IMR-90 (cell line): ENCODE measurements at regions not wholly inside any gene's neighbourhood (a gene's known extent, or its start where the extent isn't known, plus 50 kb on each side); places are given as distances from the start of the nearest gene placed in this dataset.

Experiments used
- ATAC-seq: fragments of 200-7000 bp; cut with Tn5 transposase; 2 replicates; pipeline ENCODE4 v1.9.1; 2020; ENCODE audit warnings: low read depth, mild to moderate bottlenecking, moderate library complexity
- BruUV-seq: library from RNA; stranded (reverse); fragments of 400-500 nt; replicated peaks from 2 replicates; lab custom pipeline; 2021; lab: Mats Ljungman, UMichigan
- CTCF ChIA-PET: fragments of 300-600 bp; formaldehyde crosslinking; extraction: SDS; loops from one replicate; lab custom pipeline; 2021; ENCODE audit warnings: antibody characterized with exemption; lab: Yijun Ruan, JAX
- POLR2A ChIA-PET: fragments of 300-600 bp; sonication (Branson Sonifier 250); formaldehyde crosslinking; loops from one replicate; lab custom pipeline; 2022; ENCODE audit warnings: antibody characterized with exemption; ENCODE audit not compliant: unreplicated experiment; lab: Charles Lee
- DNase-seq: peaks from one replicate; pipeline ENCODE4 v3.0.0; 2013
- H2AFZ ChIP-seq: replicated peaks from 2 replicates; pipeline ENCODE3; 2013; ENCODE audit warnings: low read length, mild to moderate bottlenecking; ENCODE audit not compliant: poor library complexity
- H2AK5ac ChIP-seq: 2 replicates; pipeline ENCODE4 v1.6.1; 2013; ENCODE audit warnings: low read depth, low read length, inconsistent platforms
- H2AK9ac ChIP-seq: replicated peaks from 2 replicates; pipeline ENCODE3; 2013; ENCODE audit warnings: mild to moderate bottlenecking, low read depth, low read length, moderate library complexity; ENCODE audit not compliant: poor library complexity
- H2BK120ac ChIP-seq: 2 replicates; pipeline ENCODE4 v1.6.1; 2013; ENCODE audit warnings: low read depth, low read length, inconsistent platforms
- H2BK15ac ChIP-seq: 3 replicates; pipeline ENCODE4 v1.6.1; 2013; ENCODE audit warnings: low read depth, low read length, inconsistent platforms
- H2BK20ac ChIP-seq: 2 replicates; pipeline ENCODE4 v1.6.1; 2013; ENCODE audit warnings: low read depth, mild to moderate bottlenecking, inconsistent platforms, low read length, moderate library complexity
- H2BK5ac ChIP-seq: 2 replicates; pipeline ENCODE4 v1.6.1; 2013; ENCODE audit warnings: mild to moderate bottlenecking, low read depth, low read length, inconsistent platforms; ENCODE audit not compliant: poor library complexity, severe bottlenecking
- H3K14ac ChIP-seq: replicated peaks from 2 replicates; pipeline ENCODE4 v1.6.1; 2013; ENCODE audit warnings: low read depth, low read length, inconsistent platforms
- H3K18ac ChIP-seq: 2 replicates; pipeline ENCODE4 v1.6.1; 2013; ENCODE audit warnings: low read depth, low read length, control low read depth
- H3K23ac ChIP-seq: 2 replicates; pipeline ENCODE4 v1.6.1; 2013; ENCODE audit warnings: low read depth, low read length, inconsistent platforms
- H3K27ac ChIP-seq: 2 replicates; pipeline ENCODE4 v1.5.1; 2013; ENCODE audit warnings: mild to moderate bottlenecking, control low read depth, low read length; ENCODE audit not compliant: insufficient read depth
- H3K27me3 ChIP-seq: 2 replicates; pipeline ENCODE4 v1.6.1; 2013; ENCODE audit warnings: low read length; ENCODE audit not compliant: control insufficient read depth, insufficient read depth
- H3K36me3 ChIP-seq: 2 replicates; pipeline ENCODE4 v1.6.1; 2013; ENCODE audit warnings: low read length, mixed read lengths; ENCODE audit not compliant: control insufficient read depth, insufficient read depth
- H3K4ac ChIP-seq: 2 replicates; pipeline ENCODE4 v1.6.1; 2013; ENCODE audit warnings: low read depth, low read length, inconsistent platforms
- H3K4me1 ChIP-seq: 2 replicates; pipeline ENCODE4 v1.6.1; 2013; ENCODE audit warnings: low read length, mixed read lengths; ENCODE audit not compliant: control insufficient read depth, insufficient read depth
- H3K4me2 ChIP-seq: 2 replicates; pipeline ENCODE4 v1.6.1; 2013; ENCODE audit warnings: low read depth, mild to moderate bottlenecking, control low read depth, low read length, moderate library complexity
- H3K4me3 ChIP-seq: 2 replicates; pipeline ENCODE4 v1.5.1; 2013; ENCODE audit warnings: low read depth, mild to moderate bottlenecking, control low read depth, low read length, moderate library complexity; ENCODE audit not compliant: insufficient read depth
- H3K56ac ChIP-seq: 2 replicates; pipeline ENCODE4 v1.6.1; 2013; ENCODE audit warnings: low read length, inconsistent platforms; ENCODE audit not compliant: insufficient read depth; ENCODE audit errors: extremely low read depth
- H3K79me1 ChIP-seq, 2 experiments: 2 replicates each; pipeline ENCODE4 v1.6.1; 2013; ENCODE audit warnings: low read length in 2 of 2, inconsistent platforms in 1 of 2, low read depth in 1 of 2
- H3K9ac ChIP-seq: 2 replicates; pipeline ENCODE4 v1.6.1; 2013; ENCODE audit warnings: low read depth, low read length, control low read depth
- H3K9me1 ChIP-seq: 2 replicates; pipeline ENCODE4 v1.6.1; 2013; ENCODE audit warnings: low read length, inconsistent platforms; ENCODE audit not compliant: insufficient read depth
- H3K9me3 ChIP-seq: 2 replicates; pipeline ENCODE4 v1.6.1; 2013; ENCODE audit warnings: low read length; ENCODE audit not compliant: control insufficient read depth, insufficient read depth
- H4K20me1 ChIP-seq: 2 replicates; pipeline ENCODE4 v1.6.1; 2013; ENCODE audit warnings: low read length, inconsistent platforms; ENCODE audit not compliant: insufficient read depth
- H4K5ac ChIP-seq: 2 replicates; pipeline ENCODE4 v1.6.1; 2013; ENCODE audit warnings: mild to moderate bottlenecking, low read depth, low read length, control low read depth
- H4K8ac ChIP-seq, 2 experiments: 2 replicates each; pipeline ENCODE4 v1.6.1; 2013; ENCODE audit warnings: low read depth in 2 of 2, low read length in 2 of 2, control low read depth in 1 of 2, inconsistent platforms in 1 of 2
- H4K91ac ChIP-seq: 2 replicates; pipeline ENCODE4 v1.6.1; 2013; ENCODE audit warnings: low read depth, low read length, inconsistent platforms; ENCODE audit not compliant: insufficient read depth
- BHLHE40 ChIP-seq: fragments of 150-350 bp; IDR thresholded peaks from 2 replicates; pipeline ENCODE4 v1.6.1; 2016; ENCODE audit warnings: mild to moderate bottlenecking, low read depth, low read length
- CEBPB ChIP-seq: IDR thresholded peaks from 2 replicates; pipeline ENCODE4 v1.6.1; 2012; ENCODE audit warnings: low read depth, low read length, improper control_type of control experiment
- CHD1 ChIP-seq: IDR thresholded peaks from 2 replicates; pipeline ENCODE4 v1.6.1; 2012; ENCODE audit warnings: low read depth, low read length, improper control_type of control experiment
- CTCF ChIP-seq: conservative IDR thresholded peaks from 2 replicates; pipeline ENCODE4 v1.5.1; 2012; ENCODE audit warnings: mild to moderate bottlenecking, low read depth, low read length, improper control_type of control experiment
- FOS ChIP-seq: fragments of 150-350 bp; IDR thresholded peaks from 2 replicates; pipeline ENCODE4 v1.6.1; 2016; ENCODE audit warnings: low read depth, low read length
- MAFK ChIP-seq: IDR thresholded peaks from 2 replicates; pipeline ENCODE4 v1.6.1; 2012; ENCODE audit warnings: low read depth, low read length, improper control_type of control experiment
- MAZ ChIP-seq: IDR thresholded peaks from 2 replicates; pipeline ENCODE4 v1.6.1; 2012; ENCODE audit warnings: low read depth, mild to moderate bottlenecking, low read length, improper control_type of control experiment, moderate library complexity, borderline replicate concordance
- MXI1 ChIP-seq: IDR thresholded peaks from 2 replicates; pipeline ENCODE4 v1.6.1; 2012; ENCODE audit warnings: low read depth, mild to moderate bottlenecking, low read length, moderate library complexity, borderline replicate concordance
- NFE2L2 ChIP-seq: fragments of 150-350 bp; IDR thresholded peaks from 2 replicates; pipeline ENCODE4 v1.6.1; 2016; ENCODE audit warnings: low read depth, mild to moderate bottlenecking, low read length
- POLR2A ChIP-seq: IDR thresholded peaks from 2 replicates; pipeline ENCODE4 v1.6.1; 2012; ENCODE audit warnings: mild to moderate bottlenecking, low read depth, low read length
- RAD21 ChIP-seq: IDR thresholded peaks from 2 replicates; pipeline ENCODE4 v1.6.1; 2012; ENCODE audit warnings: low read length, improper control_type of control experiment
- RCOR1 ChIP-seq: IDR thresholded peaks from 2 replicates; pipeline ENCODE4 v1.6.1; 2012; ENCODE audit warnings: mild to moderate bottlenecking, low read length, improper control_type of control experiment; ENCODE audit not compliant: insufficient replicate concordance
- RFX5 ChIP-seq: IDR thresholded peaks from 2 replicates; pipeline ENCODE4 v1.8.0; 2012; ENCODE audit warnings: low read depth, mild to moderate bottlenecking, low read length, moderate library complexity
- SMC3 ChIP-seq: fragments of 150-350 bp; IDR thresholded peaks from 2 replicates; pipeline ENCODE4 v1.6.1; 2016; ENCODE audit warnings: low read depth, mild to moderate bottlenecking, antibody characterized with exemption, low read length, moderate library complexity
- USF2 ChIP-seq: fragments of 150-350 bp; IDR thresholded peaks from 2 replicates; pipeline ENCODE4 v1.6.1; 2017; ENCODE audit warnings: mild to moderate bottlenecking, antibody characterized with exemption, low read length, low read depth
- WGBS, 2 experiments: methylation state at CpG; one replicate each; pipeline versions ENCODE4 v1.1.5 to v1.1.7; 2013; ENCODE audit warnings: missing lambda C conversion rate in 2 of 2; ENCODE audit not compliant: insufficient read length in 1 of 2; ENCODE audit errors: extremely low coverage in 2 of 2; 5-methylcytosine and 5-hydroxymethylcytosine counted together
- dilution Hi-C: fragments of 300-500 bp; cut with HindIII; formaldehyde crosslinking; loops from one replicate; pipeline ENCODE4 v1.14.3; 2018; ENCODE audit warnings: low sequenced_read_pairs; ENCODE audit not compliant: unreplicated experiment
- in situ Hi-C: fragments of 300-500 bp; cut with MboI; formaldehyde crosslinking; loops from 3 replicates; pipeline ENCODE4 v1.14.3; 2019; ENCODE audit warnings: low sequenced_read_pairs, inconsistent platforms, mixed read lengths
- intact Hi-C: fragments of 100-400 bp; cut with micrococcal nuclease; formaldehyde crosslinking; loops from 2 replicates; pipeline ENCODE4 v1.10.0; 2022
- TF ChIP-seq, protein P1 (sequence below): fragments of 150-350 bp; IDR thresholded peaks from 2 replicates; pipeline ENCODE4 v1.6.1; 2016; ENCODE audit warnings: low read depth, mild to moderate bottlenecking, low read length, moderate library complexity, borderline replicate concordance

- no peak overlapping the region for H3K27ac ChIP-seq
- no peak overlapping the region for H3K4me3 ChIP-seq
- in situ Hi-C loops (no loop called here), intact Hi-C loops (no loop called here), dilution Hi-C loops (no loop called here)
- TF ChIP-seq RCOR1 = no peak
- TF ChIP-seq MXI1 = no peak
- TF ChIP-seq MAZ = no peak
- no peak for TF ChIP-seq NFE2L2
- no peak for TF ChIP-seq RFX5
- TF ChIP-seq, protein P1, sequence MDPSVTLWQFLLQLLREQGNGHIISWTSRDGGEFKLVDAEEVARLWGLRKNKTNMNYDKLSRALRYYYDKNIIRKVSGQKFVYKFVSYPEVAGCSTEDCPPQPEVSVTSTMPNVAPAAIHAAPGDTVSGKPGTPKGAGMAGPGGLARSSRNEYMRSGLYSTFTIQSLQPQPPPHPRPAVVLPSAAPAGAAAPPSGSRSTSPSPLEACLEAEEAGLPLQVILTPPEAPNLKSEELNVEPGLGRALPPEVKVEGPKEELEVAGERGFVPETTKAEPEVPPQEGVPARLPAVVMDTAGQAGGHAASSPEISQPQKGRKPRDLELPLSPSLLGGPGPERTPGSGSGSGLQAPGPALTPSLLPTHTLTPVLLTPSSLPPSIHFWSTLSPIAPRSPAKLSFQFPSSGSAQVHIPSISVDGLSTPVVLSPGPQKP = no peak
- no peak for TF ChIP-seq RAD21
- TF ChIP-seq CEBPB = no peak
- no peak for TF ChIP-seq SMC3
- TF ChIP-seq USF2 = no peak
- TF ChIP-seq CHD1 = no peak
- TF ChIP-seq FOS = no peak
- TF ChIP-seq POLR2A = no peak
- TF ChIP-seq MAFK = no peak
- no peak for TF ChIP-seq BHLHE40
- no peak for TF ChIP-seq CTCF
- no peaks in the 10 kb centered on the region for H4K20me1 ChIP-seq
- DNase-seq = no peak
- H2AK9ac ChIP-seq = no peak overlapping the region
- WGBS, 2 experiments = 24% methylated on average over 3 of the region's 5 CpGs; no CpG with 5 or more reads in 1 of the 2 experiments
- no peak overlapping the region for H4K91ac ChIP-seq
- no peak overlapping the region for H3K18ac ChIP-seq
- H3K56ac ChIP-seq = no peak overlapping the region
- no peaks in the 10 kb centered on the region for H3K79me1 ChIP-seq
- H3K9ac ChIP-seq = no peak overlapping the region
- no peaks in the 10 kb centered on the region; the same call in 1 of the 2 replicates for H3K9me3 ChIP-seq
- no peaks in the 10 kb centered on the region for H3K4me1 ChIP-seq
- no peak overlapping the region for H2BK120ac ChIP-seq
- H3K4me2 ChIP-seq = no peak overlapping the region
- H2BK15ac ChIP-seq = no peak overlapping the region
- no peak overlapping the region for H4K8ac ChIP-seq
- H3K27me3 ChIP-seq = peaks cover 12% of the 10 kb centered on the region
- H3K9me1 ChIP-seq = no peaks in the 10 kb centered on the region
- H3K14ac ChIP-seq = no peak overlapping the region
- ATAC-seq = no peak
- no peak overlapping the region for H2AFZ ChIP-seq
- CTCF ChIA-PET = no interaction called here
- H2BK20ac ChIP-seq = no peak overlapping the region
- H2AK5ac ChIP-seq = no peak overlapping the region
- no TSS peak for BruUV-seq
- H3K23ac ChIP-seq = no peak overlapping the region
- H3K36me3 ChIP-seq = no peaks in the 10 kb centered on the region
- no peak overlapping the region for H3K4ac ChIP-seq
- POLR2A ChIA-PET = no interaction called here
- no peak overlapping the region for H2BK5ac ChIP-seq
- H4K5ac ChIP-seq = no peak overlapping the region
Measured at GRCh38 chr9:78507037-78507436, 210.1 kb downstream of the PSAT1 start.
